HCT116 (cell line): ENCODE measurements at regions not wholly inside any gene's neighbourhood (a gene's known extent, or its start where the extent isn't known, plus 50 kb on each side); places are given as distances from the start of the nearest gene placed in this dataset.

Experiments used
- ATAC-seq: fragments of 200-7000 bp; cut with Tn5 transposase; 2 replicates; pipeline ENCODE4 v1.9.1; 2020; ENCODE audit warnings: mild to moderate bottlenecking, moderate library complexity
- BruUV-seq: library from RNA; stranded (reverse); fragments of 400-500 nt; replicated peaks from 2 replicates; lab custom pipeline; 2021; lab: Mats Ljungman, UMichigan
- CTCF ChIA-PET: fragments of 300-600 bp; sonication (Branson Sonifier 250); formaldehyde crosslinking; loops from one replicate; lab custom pipeline; 2021; ENCODE audit warnings: antibody characterized with exemption; lab: Charles Lee
- POLR2A ChIA-PET: fragments of 300-600, 350-600 bp; sonication (Branson Sonifier 250); formaldehyde crosslinking; loops from one replicate; lab custom pipeline; 2021; ENCODE audit warnings: antibody characterized with exemption; lab: Charles Lee
- RAD21 ChIA-PET, 2 experiments: fragments of 300-600 bp; sonication (Branson Sonifier 250); formaldehyde crosslinking; loops; one replicate each; lab custom pipeline; 2023; ENCODE audit warnings: low total read pairs in 2 of 2; ENCODE audit not compliant: uncharacterized antibody in 2 of 2, unreplicated experiment in 2 of 2, low non-redundant PET in 1 of 2; lab: Charles Lee
- DNase-seq: peaks from one replicate; pipeline ENCODE4 v3.0.0-alpha.2; 2010; ENCODE audit warnings: low read depth, low spot score
- H2AFZ ChIP-seq: fragments of 200-600 bp; shearing (Covaris generic), sonication (generic); 2 replicates; pipeline ENCODE4 v1.6.1; 2017; ENCODE audit warnings: low read depth, mixed run types, mixed read lengths, antibody characterized with exemption, low read length; ENCODE audit not compliant: poor library complexity, severe bottlenecking
- H3K27ac ChIP-seq: 2 replicates; pipeline ENCODE4 v1.5.1; 2012; ENCODE audit warnings: low read depth, low read length
- H3K27me3 ChIP-seq: fragments of 200-600 bp; sonication (generic); 2 replicates; pipeline ENCODE4 v1.6.1; 2016; ENCODE audit warnings: mixed run types, low read length, mixed read lengths; ENCODE audit not compliant: insufficient read depth
- H3K36me3 ChIP-seq, 2 experiments: fragments of 200-500 bp in 1 of 2; fragments of 200-600 bp in 1 of 2; sonication (Bioruptor generic) in 1 of 2; sonication (generic) in 1 of 2; 2 replicates each; pipeline versions ENCODE4 v1.5.1 to v1.6.1; 2014 to 2016; ENCODE audit warnings: low read length in 2 of 2, inconsistent platforms in 1 of 2, mixed read lengths in 1 of 2, mixed run types in 1 of 2; ENCODE audit not compliant: insufficient read depth in 2 of 2, control insufficient read depth in 1 of 2
- H3K4me1 ChIP-seq, 2 experiments: fragments of 200-600 bp in 1 of 2; sonication (generic) in 1 of 2; 2 replicates each; pipeline versions ENCODE4 v1.5.1 to v1.6.1; 2012 to 2017; ENCODE audit warnings: low read length in 2 of 2, inconsistent platforms in 1 of 2, mild to moderate bottlenecking in 1 of 2, mixed read lengths in 1 of 2, mixed run types in 1 of 2, moderate library complexity in 1 of 2; ENCODE audit not compliant: insufficient read depth in 2 of 2, control insufficient read depth in 1 of 2
- H3K4me2 ChIP-seq: fragments of 200-600 bp; sonication (generic); 2 replicates; pipeline ENCODE4 v1.6.1; 2017; ENCODE audit warnings: mixed run types, low read length, mixed read lengths
- H3K4me3 ChIP-seq, 2 experiments: fragments of 200-600 bp in 1 of 2; sonication (generic) in 1 of 2; replicated peaks in 1 of 2; 2 replicates each; pipeline ENCODE4 v1.5.1; 2011 to 2016; ENCODE audit warnings: low read length in 2 of 2, control low read depth in 1 of 2, low read depth in 1 of 2, mild to moderate bottlenecking in 1 of 2, mixed read lengths in 1 of 2, mixed run types in 1 of 2
- H3K79me2 ChIP-seq: fragments of 200-600 bp; sonication (generic); 2 replicates; pipeline ENCODE4 v1.6.1; 2017; ENCODE audit warnings: mild to moderate bottlenecking, mixed run types, low read length, moderate library complexity, mixed read lengths; ENCODE audit not compliant: insufficient read depth
- H3K9ac ChIP-seq: fragments of 200-600 bp; sonication (generic); 2 replicates; pipeline ENCODE4 v1.6.1; 2016; ENCODE audit warnings: low read length, mixed read lengths
- H3K9me2 ChIP-seq: fragments of 200-600 bp; sonication (generic), shearing (Covaris generic); 2 replicates; pipeline ENCODE4 v1.6.1; 2017; ENCODE audit warnings: mixed run types, mild to moderate bottlenecking, moderate library complexity; ENCODE audit not compliant: insufficient read depth
- H3K9me3 ChIP-seq, 2 experiments: fragments of 200-500 bp in 1 of 2; fragments of 200-600 bp in 1 of 2; sonication (Bioruptor generic) in 1 of 2; sonication (generic) in 1 of 2; 2 replicates each; pipeline ENCODE4 v1.6.1; 2014 to 2017; ENCODE audit warnings: low read length in 2 of 2, mixed read lengths in 2 of 2, inconsistent platforms in 1 of 2, low read depth in 1 of 2, mild to moderate bottlenecking in 1 of 2, mixed run types in 1 of 2, moderate library complexity in 1 of 2; ENCODE audit not compliant: control insufficient read depth in 1 of 2, insufficient read depth in 1 of 2
- H4K20me1 ChIP-seq: fragments of 200-600 bp; sonication (generic), shearing (Covaris generic); 2 replicates; pipeline ENCODE4 v1.6.1; 2017; ENCODE audit warnings: mixed run types, mild to moderate bottlenecking, moderate library complexity; ENCODE audit not compliant: insufficient read depth
- CTCF ChIP-seq, 3 experiments: fragments of 200-600 bp in 1 of 3; sonication (generic) in 1 of 3; IDR thresholded peaks in 2 of 3; conservative IDR thresholded peaks in 1 of 3; 2 replicates each; pipeline ENCODE4 v1.5.1; 2012 to 2017; ENCODE audit warnings: low read depth in 2 of 3, low read length in 2 of 3, antibody characterized with exemption in 1 of 3, borderline replicate concordance in 1 of 3, control low read depth in 1 of 3, mild to moderate bottlenecking in 1 of 3, mixed read lengths in 1 of 3, mixed run types in 1 of 3, moderate library complexity in 1 of 3; ENCODE audit not compliant: insufficient read depth in 1 of 3
- ELF1 ChIP-seq: IDR thresholded peaks from 2 replicates; pipeline ENCODE4 v1.6.1; 2012; ENCODE audit warnings: low read depth, borderline replicate concordance
- EZH2 ChIP-seq: fragments of 200-600 bp; sonication (generic); IDR thresholded peaks from 2 replicates; pipeline ENCODE4 v1.6.1; 2017; ENCODE audit warnings: antibody characterized with exemption, mixed run types
- EZH2phosphoT487 ChIP-seq: fragments of 200-600 bp; IDR thresholded peaks from 2 replicates; pipeline ENCODE4 v1.6.1; 2018; ENCODE audit warnings: antibody characterized with exemption, borderline replicate concordance
- FOSL1 ChIP-seq: IDR thresholded peaks from 2 replicates; pipeline ENCODE4 v1.6.1; 2012; ENCODE audit warnings: low read depth
- JUND ChIP-seq: IDR thresholded peaks from 2 replicates; pipeline ENCODE4 v1.6.1; 2012
- MAX ChIP-seq: IDR thresholded peaks from 2 replicates; pipeline ENCODE4 v1.6.1; 2012
- POLR2A ChIP-seq: IDR thresholded peaks from 2 replicates; pipeline ENCODE4 v1.7.0; 2011; ENCODE audit warnings: borderline replicate concordance; ENCODE audit not compliant: insufficient read depth, insufficient read length; ENCODE audit errors: extremely low read depth
- POLR2AphosphoS5 ChIP-seq: IDR thresholded peaks from 2 replicates; pipeline ENCODE4 v1.6.1; 2011; ENCODE audit warnings: mild to moderate bottlenecking, low read depth, low read length, moderate library complexity
- RAD21 ChIP-seq: IDR thresholded peaks from 2 replicates; pipeline ENCODE4 v1.6.1; 2012; ENCODE audit warnings: low read depth, mild to moderate bottlenecking
- REST ChIP-seq: IDR thresholded peaks from 2 replicates; pipeline ENCODE4 v1.6.1; 2012; ENCODE audit warnings: low read depth
- SP1 ChIP-seq: IDR thresholded peaks from 2 replicates; pipeline ENCODE4 v1.6.1; 2012; ENCODE audit warnings: low read depth
- SRF ChIP-seq: IDR thresholded peaks from 2 replicates; pipeline ENCODE4 v1.6.1; 2012; ENCODE audit warnings: low read depth
- ZFX ChIP-seq: fragments of 450-650 bp; IDR thresholded peaks from 2 replicates; pipeline ENCODE4 v1.6.1; 2017
- ZNF274 ChIP-seq: fragments of 200-500 bp; sonication (Bioruptor generic); IDR thresholded peaks from 2 replicates; pipeline ENCODE4 v1.6.1; 2014; ENCODE audit warnings: mild to moderate bottlenecking, low read depth, low read length, inconsistent platforms
- intact Hi-C: fragments of 100-400 bp; cut with micrococcal nuclease; formaldehyde crosslinking; loops from 2 replicates; pipeline ENCODE4 v1.10.0; 2022
- TF ChIP-seq, protein P1 (sequence below): IDR thresholded peaks from 2 replicates; pipeline ENCODE4 v1.6.1; 2011; ENCODE audit warnings: mild to moderate bottlenecking, low read length, moderate library complexity; ENCODE audit not compliant: insufficient replicate concordance; ENCODE audit errors: extremely low read depth
- TF ChIP-seq, protein P2 (sequence below): IDR thresholded peaks from 2 replicates; pipeline ENCODE4 v1.6.1; 2012

DNA sequence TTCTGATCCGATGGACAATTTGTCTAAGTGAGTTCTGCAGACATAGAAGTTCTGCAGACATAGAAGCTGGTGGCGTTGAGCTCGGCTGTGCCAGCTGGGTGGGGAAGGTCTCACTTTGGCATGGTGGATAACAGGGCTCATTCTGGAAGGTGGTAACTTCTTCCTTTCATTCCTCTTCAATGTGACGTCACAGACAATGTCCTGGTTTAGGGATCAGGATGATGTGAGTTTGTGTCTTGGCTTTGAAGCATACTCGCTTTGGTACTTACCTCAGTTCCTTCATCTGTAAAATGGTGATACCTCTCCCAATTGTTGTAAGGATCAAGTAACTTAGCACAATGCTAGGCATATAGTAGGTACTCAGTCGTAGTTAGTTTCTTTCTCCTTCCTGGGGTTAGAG is 408.8 kb upstream of the ASIC2 start:
- Histone ChIP-seq H3K9me2 (no peaks in the 10 kb centered on the region), H3K27ac (no peak overlapping the region), H3K79me2 (no peaks in the 10 kb centered on the region)
- POLR2A ChIA-PET: no interaction called here
- no peak for TF ChIP-seq FOSL1
- no peak for TF ChIP-seq POLR2A
- no peak for TF ChIP-seq EZH2phosphoT487
- TF ChIP-seq RAD21: no peak
- TF ChIP-seq JUND: no peak
- no peak for TF ChIP-seq ELF1
- TF ChIP-seq ZFX: no peak
- no peak for TF ChIP-seq EZH2
- TF ChIP-seq SRF: no peak
- no peak for TF ChIP-seq CTCF (IDR thresholded peaks at IDR 0.05 in 2 of 3, conservative IDR thresholded peaks at IDR 0.05 in 1 of 3; ENCODE audit: borderline replicate concordance in 1 of 3, insufficient read depth in 1 of 3, low read depth in 2 of 3, low read length in 2 of 3)
- TF ChIP-seq ZNF274: no peak
- TF ChIP-seq REST: no peak
- TF ChIP-seq SP1: no peak
- TF ChIP-seq POLR2AphosphoS5: no peak
- TF ChIP-seq MAX: no peak
- TF ChIP-seq, protein P1, sequence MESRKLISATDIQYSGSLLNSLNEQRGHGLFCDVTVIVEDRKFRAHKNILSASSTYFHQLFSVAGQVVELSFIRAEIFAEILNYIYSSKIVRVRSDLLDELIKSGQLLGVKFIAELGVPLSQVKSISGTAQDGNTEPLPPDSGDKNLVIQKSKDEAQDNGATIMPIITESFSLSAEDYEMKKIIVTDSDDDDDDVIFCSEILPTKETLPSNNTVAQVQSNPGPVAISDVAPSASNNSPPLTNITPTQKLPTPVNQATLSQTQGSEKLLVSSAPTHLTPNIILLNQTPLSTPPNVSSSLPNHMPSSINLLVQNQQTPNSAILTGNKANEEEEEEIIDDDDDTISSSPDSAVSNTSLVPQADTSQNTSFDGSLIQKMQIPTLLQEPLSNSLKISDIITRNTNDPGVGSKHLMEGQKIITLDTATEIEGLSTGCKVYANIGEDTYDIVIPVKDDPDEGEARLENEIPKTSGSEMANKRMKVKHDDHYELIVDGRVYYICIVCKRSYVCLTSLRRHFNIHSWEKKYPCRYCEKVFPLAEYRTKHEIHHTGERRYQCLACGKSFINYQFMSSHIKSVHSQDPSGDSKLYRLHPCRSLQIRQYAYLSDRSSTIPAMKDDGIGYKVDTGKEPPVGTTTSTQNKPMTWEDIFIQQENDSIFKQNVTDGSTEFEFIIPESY: no peak
- TF ChIP-seq, protein P2, sequence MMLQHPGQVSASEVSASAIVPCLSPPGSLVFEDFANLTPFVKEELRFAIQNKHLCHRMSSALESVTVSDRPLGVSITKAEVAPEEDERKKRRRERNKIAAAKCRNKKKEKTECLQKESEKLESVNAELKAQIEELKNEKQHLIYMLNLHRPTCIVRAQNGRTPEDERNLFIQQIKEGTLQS: no peak
- TF ChIP-seq, all 23 proteins: peak for 0
- Histone ChIP-seq H3K4me2 (no peak overlapping the region), H3K36me3 (no peaks in the 10 kb centered on the region), H3K9me3 (no peaks in the 10 kb centered on the region; a peak in 1 of 4 replicates), H3K27me3 (no peaks in the 10 kb centered on the region), H2AFZ (no peak overlapping the region), H3K9ac (no peak overlapping the region), H3K4me3 (no peak overlapping the region), H3K4me1 (no peaks in the 10 kb centered on the region), H4K20me1 (no peaks in the 10 kb centered on the region)
- ChIA-PET RAD21 (no interaction called here), CTCF (no interaction called here)
- DNase-seq (no peak), ATAC-seq (no peak)
- no TSS peak for BruUV-seq
- intact Hi-C loops: no loop called here
